HepG2 (cell line): ENCODE measurements at regions not wholly inside any gene's neighbourhood (a gene's known extent, or its start where the extent isn't known, plus 50 kb on each side); places are given as distances from the start of the nearest gene placed in this dataset.

Experiments used
- ATRX ChIP-seq: sonication (generic); formaldehyde crosslinking; IDR thresholded peaks from 2 replicates; pipeline ENCODE4 v1.4.0; 2020; ENCODE audit warnings: missing genetic modification reagents, borderline replicate concordance
- BCL6 ChIP-seq: IDR thresholded peaks from 2 replicates; pipeline ENCODE4 v1.6.1; 2016; ENCODE audit warnings: missing genetic modification reagents, missing compliant biosample characterization
- CBX1 ChIP-seq: IDR thresholded peaks from one replicate; pipeline ENCODE4 v1.6.1; 2016; ENCODE audit warnings: antibody characterized with exemption, low read depth
- CTCF ChIP-seq: sonication (generic); formaldehyde crosslinking; IDR thresholded peaks from 2 replicates; pipeline ENCODE4 v1.5.0; 2020; ENCODE audit warnings: mild to moderate bottlenecking, missing genetic modification reagents, moderate library complexity
- FOXM1 ChIP-seq: sonication (generic); formaldehyde crosslinking; IDR thresholded peaks from 2 replicates; pipeline ENCODE4 v1.5.0; 2020; ENCODE audit warnings: missing genetic modification reagents
- GMEB2 ChIP-seq: IDR thresholded peaks from 2 replicates; pipeline ENCODE4 v1.6.1; 2016; ENCODE audit warnings: missing biosample characterization, missing genetic modification reagents, low read depth
- KDM1A ChIP-seq: IDR thresholded peaks from 2 replicates; pipeline ENCODE4 v1.6.1; 2016; ENCODE audit warnings: missing compliant biosample characterization
- POLR2A ChIP-seq, 2 experiments: IDR thresholded peaks; 2 replicates each; pipeline ENCODE4 v1.6.1; 2011; ENCODE audit warnings: low read depth in 2 of 2, low read length in 2 of 2, mild to moderate bottlenecking in 1 of 2, moderate library complexity in 1 of 2; ENCODE audit not compliant: insufficient read depth in 1 of 2
- SP1 ChIP-seq, 2 experiments: fragments of 450-650 bp in 1 of 2; sonication (generic) in 1 of 2; formaldehyde crosslinking in 1 of 2; IDR thresholded peaks; 2 replicates each; pipeline versions ENCODE4 v1.4.0 to v1.6.1; 2016 to 2020; ENCODE audit warnings: missing genetic modification reagents in 1 of 2
- SUZ12 ChIP-seq: fragments of 150-350 bp; IDR thresholded peaks from 2 replicates; pipeline ENCODE4 v1.6.1; 2014; ENCODE audit warnings: low read depth, low read length
- ZMYM2 ChIP-seq: sonication (generic); formaldehyde crosslinking; IDR thresholded peaks from 2 replicates; pipeline ENCODE4 v1.8.0; 2022; ENCODE audit warnings: mild to moderate bottlenecking, missing genetic modification reagents
- ZNF317 ChIP-seq: sonication (generic); formaldehyde crosslinking; IDR thresholded peaks from 2 replicates; pipeline ENCODE4 v1.5.0; 2020; ENCODE audit warnings: mild to moderate bottlenecking, missing genetic modification reagents
- ZNF550 ChIP-seq: sonication (generic); formaldehyde crosslinking; IDR thresholded peaks from 2 replicates; pipeline ENCODE4 v1.4.0; 2020; ENCODE audit warnings: mild to moderate bottlenecking, missing genetic modification reagents, borderline replicate concordance
- ZNF792 ChIP-seq: IDR thresholded peaks from 2 replicates; pipeline ENCODE4 v1.6.1; 2016

GRCh38 chr3:189493271-189493670 is 137.9 kb upstream of the TP63 start:
- TF ChIP-seq ZMYM2 (CRISPR knock-in tag): no peak
- no peak for TF ChIP-seq ZNF550 (CRISPR knock-in tag)
- TF ChIP-seq SP1 (IDR thresholded peaks at IDR 0.05): no peak
- TF ChIP-seq SP1 (CRISPR knock-in tag; IDR thresholded peaks at IDR 0.05): no peak
- TF ChIP-seq ATRX (CRISPR knock-in tag): no peak
- TF ChIP-seq SUZ12: no peak
- TF ChIP-seq CBX1: no peak
- no peak for TF ChIP-seq BCL6 (CRISPR knock-in tag)
- TF ChIP-seq ZNF792 (CRISPR knock-in tag): no peak
- TF ChIP-seq POLR2A (IDR thresholded peaks at IDR 0.05; ENCODE audit: insufficient read depth in 1 of 2, low read depth in 2 of 2, low read length in 2 of 2): no peak
- no peak for TF ChIP-seq GMEB2
- TF ChIP-seq ZNF317 (CRISPR knock-in tag): no peak
- no peak for TF ChIP-seq FOXM1 (CRISPR knock-in tag)
- no peak for TF ChIP-seq KDM1A (CRISPR knock-in tag)
- TF ChIP-seq CTCF: no peak
